ENCODE measurements at regions not wholly inside any gene's neighbourhood (a gene's known extent, or its start where the extent isn't known, plus 50 kb on each side); places are given as distances from the start of the nearest gene placed in this dataset.

GRCh38 chr5:68026092-68026885, 189.3 kb upstream of the PIK3R1 start:
- TF ChIP-seq CTCF (IDR thresholded peaks at IDR 0.05; ENCODE audit: poor library complexity) (no peak), EZH2 (IDR thresholded peaks at IDR 0.05; ENCODE audit: borderline replicate concordance) (no peak)

Measured in hepatocyte (in vitro differentiated cells).